Caco-2 (cell line): ENCODE measurements at regions not wholly inside any gene's neighbourhood (a gene's known extent, or its start where the extent isn't known, plus 50 kb on each side); places are given as distances from the start of the nearest gene placed in this dataset.

Experiments
- BruUV-seq: library from RNA; stranded (reverse); fragments of 400-500 nt; replicated peaks from 2 replicates; lab custom pipeline; 2021; lab: Mats Ljungman, UMichigan
- CTCF ChIA-PET: fragments of 300-600 bp; sonication (Branson Sonifier 250); formaldehyde crosslinking; loops from one replicate; lab custom pipeline; 2022; ENCODE audit warnings: antibody characterized with exemption; lab: Charles Lee
- POLR2A ChIA-PET: fragments of 300-600 bp; sonication (Branson Sonifier 250); formaldehyde crosslinking; loops from one replicate; lab custom pipeline; 2022; ENCODE audit warnings: antibody characterized with exemption; lab: Charles Lee
- DNase-seq, 2 experiments: peaks; one replicate each; pipeline versions ENCODE4 v3.0.0 to v3.0.0-alpha.2; 2020 to 2022
- H3K27me3 ChIP-seq: replicated peaks from 2 replicates; pipeline ENCODE4 v1.6.0; 2011; ENCODE audit warnings: low read length; ENCODE audit not compliant: control insufficient read depth, insufficient read depth
- H3K36me3 ChIP-seq: 2 replicates; pipeline ENCODE4 v1.5.1; 2011; ENCODE audit warnings: low read length; ENCODE audit not compliant: control insufficient read depth, insufficient read depth
- H3K4me1 ChIP-seq: fragments of 250-450 bp; sonication (Bioruptor Pico); 2 replicates; pipeline ENCODE4 v1.5.1; 2020; ENCODE audit warnings: mild to moderate bottlenecking
- H3K4me3 ChIP-seq: 2 replicates; pipeline ENCODE4 v1.5.1; 2011; ENCODE audit warnings: low read depth, mild to moderate bottlenecking, control low read depth, low read length
- H3K9me3 ChIP-seq: fragments of 250-450 bp; sonication (Bioruptor Pico); 2 replicates; pipeline ENCODE4 v1.5.1; 2020; ENCODE audit warnings: mild to moderate bottlenecking, moderate library complexity
- H3K27ac Mint-ChIP-seq: one replicate; pipeline ENCODE4 v1.8.0; 2022; ENCODE audit warnings: mixed read lengths; ENCODE audit not compliant: unreplicated experiment
- H3K27me3 Mint-ChIP-seq: one replicate; pipeline ENCODE4 v1.8.0; 2022; ENCODE audit warnings: mixed read lengths; ENCODE audit not compliant: insufficient read depth, unreplicated experiment
- H3K36me3 Mint-ChIP-seq: one replicate; pipeline ENCODE4 v1.8.0; 2022; ENCODE audit warnings: mild to moderate bottlenecking, mixed read lengths; ENCODE audit not compliant: insufficient read depth, unreplicated experiment
- H3K4me1 Mint-ChIP-seq: one replicate; pipeline ENCODE4 v1.8.0; 2022; ENCODE audit warnings: low read depth, mixed read lengths; ENCODE audit not compliant: unreplicated experiment
- H3K4me3 Mint-ChIP-seq: one replicate; pipeline ENCODE4 v1.8.0; 2022; ENCODE audit warnings: mild to moderate bottlenecking, moderate library complexity, mixed read lengths; ENCODE audit not compliant: unreplicated experiment
- H3K9me3 Mint-ChIP-seq: one replicate; pipeline ENCODE4 v1.8.0; 2022; ENCODE audit warnings: mixed read lengths; ENCODE audit not compliant: unreplicated experiment
- intact Hi-C: fragments of 100-400 bp; cut with micrococcal nuclease; formaldehyde crosslinking; loops from one replicate; pipeline ENCODE4 v1.10.0; 2022; ENCODE audit not compliant: unreplicated experiment
- TF ChIP-seq, protein P1 (sequence below), 2 experiments: fragments of 200-600 bp in 1 of 2; IDR thresholded peaks; 1 replicate in 1 of 2; 2 replicates in 1 of 2; pipeline versions ENCODE4 v1.5.1 to v1.8.0; 2011 to 2022; ENCODE audit warnings: antibody characterized with exemption in 1 of 2, control low read depth in 1 of 2, inconsistent platforms in 1 of 2, low read depth in 1 of 2, low read length in 1 of 2, mild to moderate bottlenecking in 1 of 2, moderate library complexity in 1 of 2; ENCODE audit not compliant: insufficient read depth in 1 of 2, severe bottlenecking in 1 of 2, unreplicated experiment in 1 of 2

DNA sequence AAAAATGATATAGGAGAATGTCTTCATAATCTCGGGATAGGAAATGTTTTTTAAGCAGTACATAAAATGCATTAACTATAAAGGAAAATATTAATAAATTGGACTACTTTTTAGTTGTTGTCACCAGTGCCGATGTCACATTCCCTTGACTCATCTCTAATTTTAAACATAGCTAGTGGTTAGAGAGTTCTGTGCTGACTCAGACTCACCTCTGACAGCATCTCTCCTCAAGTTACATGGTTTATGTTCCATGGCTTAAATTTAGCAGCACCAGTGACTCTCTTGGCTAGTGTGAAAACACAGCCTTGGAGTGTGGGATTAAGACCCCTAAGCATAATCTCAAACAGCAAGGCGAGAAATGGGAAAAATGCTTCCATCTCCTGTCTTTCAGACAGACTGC lies 311.8 kb upstream of the MMS22L start:
- Histone ChIP-seq H3K9me3 (no peaks in the 10 kb centered on the region), H3K4me3 (no peak overlapping the region), H3K4me1 (no peaks in the 10 kb centered on the region), H3K36me3 (no peaks in the 10 kb centered on the region), H3K27me3 (no peaks in the 10 kb centered on the region)
- Mint-ChIP-seq H3K36me3 (no peaks in the 10 kb centered on the region), H3K27ac (no peak overlapping the region), H3K4me1 (no peaks in the 10 kb centered on the region), H3K9me3 (no peaks in the 10 kb centered on the region), H3K27me3 (no peaks in the 10 kb centered on the region), H3K4me3 (no peak overlapping the region)
- TF ChIP-seq, protein P1, sequence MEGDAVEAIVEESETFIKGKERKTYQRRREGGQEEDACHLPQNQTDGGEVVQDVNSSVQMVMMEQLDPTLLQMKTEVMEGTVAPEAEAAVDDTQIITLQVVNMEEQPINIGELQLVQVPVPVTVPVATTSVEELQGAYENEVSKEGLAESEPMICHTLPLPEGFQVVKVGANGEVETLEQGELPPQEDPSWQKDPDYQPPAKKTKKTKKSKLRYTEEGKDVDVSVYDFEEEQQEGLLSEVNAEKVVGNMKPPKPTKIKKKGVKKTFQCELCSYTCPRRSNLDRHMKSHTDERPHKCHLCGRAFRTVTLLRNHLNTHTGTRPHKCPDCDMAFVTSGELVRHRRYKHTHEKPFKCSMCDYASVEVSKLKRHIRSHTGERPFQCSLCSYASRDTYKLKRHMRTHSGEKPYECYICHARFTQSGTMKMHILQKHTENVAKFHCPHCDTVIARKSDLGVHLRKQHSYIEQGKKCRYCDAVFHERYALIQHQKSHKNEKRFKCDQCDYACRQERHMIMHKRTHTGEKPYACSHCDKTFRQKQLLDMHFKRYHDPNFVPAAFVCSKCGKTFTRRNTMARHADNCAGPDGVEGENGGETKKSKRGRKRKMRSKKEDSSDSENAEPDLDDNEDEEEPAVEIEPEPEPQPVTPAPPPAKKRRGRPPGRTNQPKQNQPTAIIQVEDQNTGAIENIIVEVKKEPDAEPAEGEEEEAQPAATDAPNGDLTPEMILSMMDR (IDR thresholded peaks at IDR 0.05; ENCODE audit: insufficient read depth in 1 of 2, low read depth in 1 of 2, low read length in 1 of 2, severe bottlenecking in 1 of 2, unreplicated experiment in 1 of 2) = no peak
- DNase-seq = no peak
- no TSS peak for BruUV-seq
- ChIA-PET CTCF (no interaction called here), POLR2A (no interaction called here)
- intact Hi-C loops = no loop called here

DNA sequence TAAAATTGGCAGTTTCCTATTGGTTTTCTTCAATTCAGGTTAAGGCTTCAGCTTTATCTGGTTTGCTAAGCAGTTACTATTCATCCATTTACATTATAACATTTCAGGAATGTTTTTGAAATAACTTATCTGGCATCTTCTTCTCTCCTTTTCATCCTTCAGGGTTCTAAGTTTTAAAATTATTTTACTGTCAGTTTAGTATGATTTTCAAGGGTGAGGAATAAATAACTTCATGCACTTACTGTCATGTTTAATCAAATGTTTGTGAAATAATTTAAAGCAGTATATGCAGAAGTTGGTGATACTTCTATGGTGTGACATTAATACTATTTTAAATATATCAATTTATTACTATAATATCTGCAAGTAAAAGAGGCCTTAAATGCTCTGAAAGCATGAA lies 338.1 kb upstream of the MMS22L start:
- DNase-seq = no peak
- no peaks in the 10 kb centered on the region for H3K9me3 Mint-ChIP-seq
- Histone ChIP-seq H3K4me1 (no peaks in the 10 kb centered on the region), H3K27me3 (no peaks in the 10 kb centered on the region; the same call in 1 of the 2 replicates), H3K36me3 (no peaks in the 10 kb centered on the region), H3K9me3 (no peaks in the 10 kb centered on the region), H3K4me3 (no peak overlapping the region)
- H3K36me3 Mint-ChIP-seq = no peaks in the 10 kb centered on the region
- ChIA-PET POLR2A (no interaction called here), CTCF (no interaction called here)
- TF ChIP-seq, protein P1 (IDR thresholded peaks at IDR 0.05; ENCODE audit: insufficient read depth in 1 of 2, low read depth in 1 of 2, low read length in 1 of 2, severe bottlenecking in 1 of 2, unreplicated experiment in 1 of 2) = no peak
- H3K27ac Mint-ChIP-seq = no peak overlapping the region
- no peak overlapping the region for H3K4me3 Mint-ChIP-seq
- no peaks in the 10 kb centered on the region for H3K27me3 Mint-ChIP-seq
- no TSS peak for BruUV-seq
- intact Hi-C loops = no loop called here
- no peaks in the 10 kb centered on the region for H3K4me1 Mint-ChIP-seq

DNA sequence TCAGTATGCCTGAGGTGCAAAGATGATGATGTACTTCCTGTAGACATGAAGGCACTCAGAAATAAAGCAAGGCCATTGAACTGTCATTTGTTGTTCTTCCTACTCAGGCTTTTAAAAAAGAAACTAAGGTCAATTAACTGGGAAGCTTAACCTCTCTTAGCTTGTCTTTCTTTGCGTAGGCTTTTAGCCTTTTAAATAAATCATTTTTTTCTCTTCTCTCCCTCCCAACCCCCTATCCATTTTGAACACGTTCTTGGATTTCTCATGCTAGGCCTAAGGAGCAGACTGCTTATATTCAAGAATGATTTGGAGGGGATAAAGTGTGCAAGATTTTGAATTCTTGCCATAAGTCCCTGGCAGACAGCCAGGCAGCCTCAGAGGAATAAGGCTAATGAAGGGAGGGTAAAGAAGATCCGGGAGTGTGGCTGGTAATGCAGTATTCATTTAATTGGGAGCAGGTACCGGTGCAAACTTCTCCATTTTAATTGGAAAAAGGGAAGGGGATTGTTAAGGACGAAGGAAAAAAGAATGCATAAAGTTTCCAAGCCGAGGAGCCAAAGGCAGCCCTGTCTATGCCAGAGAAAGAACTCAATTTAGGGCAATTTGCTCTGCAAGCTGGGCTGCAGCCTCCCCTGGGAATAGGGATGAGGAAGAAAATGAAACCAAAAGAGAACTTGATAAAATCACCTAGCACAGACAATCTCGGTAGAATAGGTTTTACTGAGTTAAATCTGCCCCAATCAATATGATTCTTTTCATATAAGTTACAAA lies 343.8 kb upstream of the MMS22L start:
- Mint-ChIP-seq H3K4me1 (no peaks in the 10 kb centered on the region), H3K27ac (no peak overlapping the region), H3K36me3 (no peaks in the 10 kb centered on the region), H3K9me3 (no peaks in the 10 kb centered on the region), H3K27me3 (peaks cover 6% of the 10 kb centered on the region), H3K4me3 (no peak overlapping the region)
- Histone ChIP-seq H3K4me1 (no peaks in the 10 kb centered on the region), H3K4me3 (no peak overlapping the region), H3K27me3 (no peaks in the 10 kb centered on the region), H3K36me3 (no peaks in the 10 kb centered on the region), H3K9me3 (no peaks in the 10 kb centered on the region)
- ChIA-PET CTCF (no interaction called here), POLR2A (no interaction called here)
- intact Hi-C loops = no loop called here
- DNase-seq = no peak
- no TSS peak for BruUV-seq
- TF ChIP-seq, protein P1 (IDR thresholded peaks at IDR 0.05; ENCODE audit: insufficient read depth in 1 of 2, low read depth in 1 of 2, low read length in 1 of 2, severe bottlenecking in 1 of 2, unreplicated experiment in 1 of 2) = no peak
